Kidney (tissue), 13 donors: ENCODE measurements at regions not wholly inside any gene's neighbourhood (a gene's known extent, or its start where the extent isn't known, plus 50 kb on each side); places are given as distances from the start of the nearest gene placed in this dataset.

Experiments
- DNase-seq, 5 donors: peaks; one replicate each; pipeline ENCODE4 v3.0.0-alpha.2; 2013 to 2020
- FAIRE-seq: peaks from 2 replicates; lab custom pipeline; 2012; peaks lifted over from hg19 to GRCh38; lab: Jason Lieb, UNC
- H3K27ac ChIP-seq, 2 donors: one replicate each; pipeline ENCODE4 v1.7.0; 2013; ENCODE audit warnings: low read depth in 2 of 2, low read length in 2 of 2, inconsistent platforms in 1 of 2
- H3K27me3 ChIP-seq: one replicate; pipeline ENCODE4 v1.7.1; 2013; ENCODE audit warnings: low read length, inconsistent platforms; ENCODE audit not compliant: control insufficient read depth, insufficient read depth
- H3K36me3 ChIP-seq, 3 donors: one replicate each; pipeline versions ENCODE4 v1.7.0 to v1.7.1; 2013; ENCODE audit warnings: low read length in 3 of 3, control low read depth in 1 of 3, inconsistent platforms in 1 of 3; ENCODE audit not compliant: insufficient read depth in 3 of 3, control insufficient read depth in 2 of 3
- H3K4me1 ChIP-seq, 3 donors: one replicate each; pipeline versions ENCODE4 v1.7.0 to v1.7.1; 2013; ENCODE audit warnings: low read length in 3 of 3, inconsistent platforms in 1 of 3, low read depth in 1 of 3; ENCODE audit not compliant: control insufficient read depth in 2 of 3, insufficient read depth in 2 of 3
- H3K4me3 ChIP-seq, 3 donors: one replicate each; pipeline versions ENCODE4 v1.7.0 to v1.8.1; 2013; ENCODE audit warnings: low read length in 3 of 3, control low read depth in 1 of 3, inconsistent platforms in 1 of 3
- H3K9ac ChIP-seq, 3 donors: one replicate each; pipeline versions ENCODE4 v1.7.0 to v1.7.1; 2013; ENCODE audit warnings: low read length in 3 of 3, control low read depth in 1 of 3, inconsistent platforms in 1 of 3
- H3K9me3 ChIP-seq, 3 donors: one replicate each; pipeline versions ENCODE4 v1.7.0 to v1.7.1; 2013; ENCODE audit warnings: low read length in 3 of 3, control low read depth in 1 of 3, inconsistent platforms in 1 of 3; ENCODE audit not compliant: control insufficient read depth in 2 of 3, insufficient read depth in 1 of 3
- CTCF ChIP-seq: IDR thresholded peaks from 3 replicates; pipeline ENCODE4 v1.5.1; 2012; ENCODE audit warnings: mild to moderate bottlenecking, moderate library complexity, borderline replicate concordance; ENCODE audit not compliant: insufficient read depth; ENCODE audit errors: extremely low read depth
- intact Hi-C: fragments of 100-400 bp; cut with DNase I; formaldehyde crosslinking; loops from one replicate; pipeline ENCODE4 v1.11.1; 2022
- donor health status: control.
- donor health status: control.
- donor health status: control.
- donor health status: control.
- donor health status: control.
- donor health status: DM: yes; HTN: yes; CAD: no.
- donor health status: Normal renal cell carcinoma (clear cell type).

GRCh38 chr16:66263168-66263972 lies 103.1 kb upstream of the CDH5 start:
- FAIRE-seq (no peak), DNase-seq (no peak)
- Histone ChIP-seq H3K36me3 (no peaks in the 10 kb centered on the region), H3K27me3 (no peaks in the 10 kb centered on the region), H3K27ac (no peak overlapping the region), H3K4me3 (no peak overlapping the region), H3K9ac (no peak overlapping the region), H3K9me3 (no peaks in the 10 kb centered on the region), H3K4me1 (peaks cover 0 to 6% (median 0%) of the 10 kb centered on the region in 3 donors)
- no peak for TF ChIP-seq CTCF
- intact Hi-C loops: no loop called here

GRCh38 chr16:66262253-66263167 lies 104.0 kb upstream of the CDH5 start:
- Histone ChIP-seq H3K9me3 (no peaks in the 10 kb centered on the region), H3K4me1 (peaks cover 0 to 6% (median 0%) of the 10 kb centered on the region in 3 donors), H3K36me3 (no peaks in the 10 kb centered on the region), H3K9ac (no peak overlapping the region), H3K4me3 (no peak overlapping the region), H3K27ac (no peak overlapping the region), H3K27me3 (no peaks in the 10 kb centered on the region)
- intact Hi-C loops: no loop called here
- TF ChIP-seq CTCF: no peak
- no peak for FAIRE-seq
- no peak for DNase-seq

- H3K27me3 ChIP-seq: no peaks in the 10 kb centered on the region
- intact Hi-C loops: no loop called here
- DNase-seq (no peak), FAIRE-seq (no peak)
- H3K4me3 ChIP-seq: no peak overlapping the region
- peaks cover 0 to 3% (median 0%) of the 10 kb centered on the region in 3 donors for H3K4me1 ChIP-seq
- H3K9ac ChIP-seq: no peak overlapping the region
- no peak overlapping the region for H3K27ac ChIP-seq
- no peak for TF ChIP-seq CTCF
- H3K36me3 ChIP-seq: no peaks in the 10 kb centered on the region
- no peaks in the 10 kb centered on the region for H3K9me3 ChIP-seq
Observed at GRCh38 chr16:66261826-66262225, 104.7 kb upstream of the CDH5 start.
